C4-2B (cell line): ENCODE measurements at regions not wholly inside any gene's neighbourhood (a gene's known extent, or its start where the extent isn't known, plus 50 kb on each side); places are given as distances from the start of the nearest gene placed in this dataset.

ENCODE experiments used
- ZFX ChIP-seq: fragments of 450-650 bp; IDR thresholded peaks from 2 replicates; pipeline ENCODE4 v1.6.1; 2017
- TF ChIP-seq, protein P1 (sequence below): fragments of 450-650 bp; conservative IDR thresholded peaks from 2 replicates; pipeline ENCODE4 v1.5.1; 2017; ENCODE audit warnings: mild to moderate bottlenecking

- TF ChIP-seq, protein P1, sequence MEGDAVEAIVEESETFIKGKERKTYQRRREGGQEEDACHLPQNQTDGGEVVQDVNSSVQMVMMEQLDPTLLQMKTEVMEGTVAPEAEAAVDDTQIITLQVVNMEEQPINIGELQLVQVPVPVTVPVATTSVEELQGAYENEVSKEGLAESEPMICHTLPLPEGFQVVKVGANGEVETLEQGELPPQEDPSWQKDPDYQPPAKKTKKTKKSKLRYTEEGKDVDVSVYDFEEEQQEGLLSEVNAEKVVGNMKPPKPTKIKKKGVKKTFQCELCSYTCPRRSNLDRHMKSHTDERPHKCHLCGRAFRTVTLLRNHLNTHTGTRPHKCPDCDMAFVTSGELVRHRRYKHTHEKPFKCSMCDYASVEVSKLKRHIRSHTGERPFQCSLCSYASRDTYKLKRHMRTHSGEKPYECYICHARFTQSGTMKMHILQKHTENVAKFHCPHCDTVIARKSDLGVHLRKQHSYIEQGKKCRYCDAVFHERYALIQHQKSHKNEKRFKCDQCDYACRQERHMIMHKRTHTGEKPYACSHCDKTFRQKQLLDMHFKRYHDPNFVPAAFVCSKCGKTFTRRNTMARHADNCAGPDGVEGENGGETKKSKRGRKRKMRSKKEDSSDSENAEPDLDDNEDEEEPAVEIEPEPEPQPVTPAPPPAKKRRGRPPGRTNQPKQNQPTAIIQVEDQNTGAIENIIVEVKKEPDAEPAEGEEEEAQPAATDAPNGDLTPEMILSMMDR, result no peak
- TF ChIP-seq ZFX, result no peak
Observed at GRCh38 chr10:44859546-44860285, 51.4 kb upstream of the TMEM72 start.
